ENCODE measurements at regions not wholly inside any gene's neighbourhood (a gene's known extent, or its start where the extent isn't known, plus 50 kb on each side); places are given as distances from the start of the nearest gene placed in this dataset.

GRCh38 chr5:37966871-37967270, 127.0 kb upstream of the GDNF start:
- no peak overlapping the region for H3K4me3 ChIP-seq (ENCODE audit: low read depth, low read length)
- no peak for DNase-seq (ENCODE audit: low read depth)
- TF ChIP-seq CTCF (IDR thresholded peaks at IDR 0.05; ENCODE audit: insufficient read depth, low read length), result no peak

GRCh38 chr5:37966291-37966690, 126.5 kb upstream of the GDNF start:
- TF ChIP-seq CTCF (IDR thresholded peaks at IDR 0.05; ENCODE audit: insufficient read depth, low read length), result no peak
- no peak overlapping the region for H3K4me3 ChIP-seq (ENCODE audit: low read depth, low read length)
- no peak for DNase-seq (ENCODE audit: low read depth)

- DNase-seq (ENCODE audit: low read depth), result no peak
- no peak for TF ChIP-seq CTCF (IDR thresholded peaks at IDR 0.05; ENCODE audit: insufficient read depth, low read length)
- H3K4me3 ChIP-seq (ENCODE audit: low read depth, low read length), result no peak overlapping the region
Observed at GRCh38 chr5:37962389-37962788, 122.5 kb upstream of the GDNF start.

- no peak for DNase-seq (ENCODE audit: low read depth)
- H3K4me3 ChIP-seq (ENCODE audit: low read depth, low read length), result no peak overlapping the region
- no peak for TF ChIP-seq CTCF (IDR thresholded peaks at IDR 0.05; ENCODE audit: insufficient read depth, low read length)
Observed at GRCh38 chr5:37957218-37957617, 117.4 kb upstream of the GDNF start.

GRCh38 chr5:37955748-37956147, 115.9 kb upstream of the GDNF start:
- no peak for DNase-seq (ENCODE audit: low read depth)
- TF ChIP-seq CTCF (IDR thresholded peaks at IDR 0.05; ENCODE audit: insufficient read depth, low read length), result no peak
- H3K4me3 ChIP-seq (ENCODE audit: low read depth, low read length), result no peak overlapping the region

GRCh38 chr5:37954561-37954960, 114.7 kb upstream of the GDNF start:
- no peak overlapping the region for H3K4me3 ChIP-seq (ENCODE audit: low read depth, low read length)
- no peak for DNase-seq (ENCODE audit: low read depth)
- no peak for TF ChIP-seq CTCF (IDR thresholded peaks at IDR 0.05; ENCODE audit: insufficient read depth, low read length)

- H3K4me3 ChIP-seq (ENCODE audit: low read depth, low read length), result no peak overlapping the region
- TF ChIP-seq CTCF (IDR thresholded peaks at IDR 0.05; ENCODE audit: insufficient read depth, low read length), result no peak
Observed at GRCh38 chr5:37951946-37952721, 112.3 kb upstream of the GDNF start.

More at GRCh38 chr5:37951946-37952721, 112.3 kb upstream of the GDNF start:
- no peak for DNase-seq (ENCODE audit: low read depth)

Measured in fibroblast of the aortic adventitia (primary cell).